IMR-90 (cell line): ENCODE measurements at regions not wholly inside any gene's neighbourhood (a gene's known extent, or its start where the extent isn't known, plus 50 kb on each side); places are given as distances from the start of the nearest gene placed in this dataset.
A peak's percentile ranks its signal among the peaks of the same experiment; 100 is the strongest.

Experiments
- ATAC-seq: fragments of 200-7000 bp; cut with Tn5 transposase; 2 replicates; pipeline ENCODE4 v1.9.1; 2020; ENCODE audit warnings: low read depth, mild to moderate bottlenecking, moderate library complexity
- BruUV-seq: library from RNA; stranded (reverse); fragments of 400-500 nt; replicated peaks from 2 replicates; lab custom pipeline; 2021; lab: Mats Ljungman, UMichigan
- CTCF ChIA-PET: fragments of 300-600 bp; formaldehyde crosslinking; extraction: SDS; loops from one replicate; lab custom pipeline; 2021; ENCODE audit warnings: antibody characterized with exemption; lab: Yijun Ruan, JAX
- POLR2A ChIA-PET: fragments of 300-600 bp; sonication (Branson Sonifier 250); formaldehyde crosslinking; loops from one replicate; lab custom pipeline; 2022; ENCODE audit warnings: antibody characterized with exemption; ENCODE audit not compliant: unreplicated experiment; lab: Charles Lee
- DNase-seq: peaks from one replicate; pipeline ENCODE4 v3.0.0; 2013
- H2AFZ ChIP-seq: replicated peaks from 2 replicates; pipeline ENCODE3; 2013; ENCODE audit warnings: low read length, mild to moderate bottlenecking; ENCODE audit not compliant: poor library complexity
- H2AK5ac ChIP-seq: 2 replicates; pipeline ENCODE4 v1.6.1; 2013; ENCODE audit warnings: low read depth, low read length, inconsistent platforms
- H2AK9ac ChIP-seq: replicated peaks from 2 replicates; pipeline ENCODE3; 2013; ENCODE audit warnings: mild to moderate bottlenecking, low read depth, low read length, moderate library complexity; ENCODE audit not compliant: poor library complexity
- H2BK120ac ChIP-seq: 2 replicates; pipeline ENCODE4 v1.6.1; 2013; ENCODE audit warnings: low read depth, low read length, inconsistent platforms
- H2BK15ac ChIP-seq: 3 replicates; pipeline ENCODE4 v1.6.1; 2013; ENCODE audit warnings: low read depth, low read length, inconsistent platforms
- H2BK20ac ChIP-seq: 2 replicates; pipeline ENCODE4 v1.6.1; 2013; ENCODE audit warnings: low read depth, mild to moderate bottlenecking, inconsistent platforms, low read length, moderate library complexity
- H2BK5ac ChIP-seq: 2 replicates; pipeline ENCODE4 v1.6.1; 2013; ENCODE audit warnings: mild to moderate bottlenecking, low read depth, low read length, inconsistent platforms; ENCODE audit not compliant: poor library complexity, severe bottlenecking
- H3K14ac ChIP-seq: replicated peaks from 2 replicates; pipeline ENCODE4 v1.6.1; 2013; ENCODE audit warnings: low read depth, low read length, inconsistent platforms
- H3K18ac ChIP-seq: 2 replicates; pipeline ENCODE4 v1.6.1; 2013; ENCODE audit warnings: low read depth, low read length, control low read depth
- H3K23ac ChIP-seq: 2 replicates; pipeline ENCODE4 v1.6.1; 2013; ENCODE audit warnings: low read depth, low read length, inconsistent platforms
- H3K27ac ChIP-seq: 2 replicates; pipeline ENCODE4 v1.5.1; 2013; ENCODE audit warnings: mild to moderate bottlenecking, control low read depth, low read length; ENCODE audit not compliant: insufficient read depth
- H3K27me3 ChIP-seq: 2 replicates; pipeline ENCODE4 v1.6.1; 2013; ENCODE audit warnings: low read length; ENCODE audit not compliant: control insufficient read depth, insufficient read depth
- H3K36me3 ChIP-seq: 2 replicates; pipeline ENCODE4 v1.6.1; 2013; ENCODE audit warnings: low read length, mixed read lengths; ENCODE audit not compliant: control insufficient read depth, insufficient read depth
- H3K4ac ChIP-seq: 2 replicates; pipeline ENCODE4 v1.6.1; 2013; ENCODE audit warnings: low read depth, low read length, inconsistent platforms
- H3K4me1 ChIP-seq: 2 replicates; pipeline ENCODE4 v1.6.1; 2013; ENCODE audit warnings: low read length, mixed read lengths; ENCODE audit not compliant: control insufficient read depth, insufficient read depth
- H3K4me2 ChIP-seq: 2 replicates; pipeline ENCODE4 v1.6.1; 2013; ENCODE audit warnings: low read depth, mild to moderate bottlenecking, control low read depth, low read length, moderate library complexity
- H3K4me3 ChIP-seq: 2 replicates; pipeline ENCODE4 v1.5.1; 2013; ENCODE audit warnings: low read depth, mild to moderate bottlenecking, control low read depth, low read length, moderate library complexity; ENCODE audit not compliant: insufficient read depth
- H3K56ac ChIP-seq: 2 replicates; pipeline ENCODE4 v1.6.1; 2013; ENCODE audit warnings: low read length, inconsistent platforms; ENCODE audit not compliant: insufficient read depth; ENCODE audit errors: extremely low read depth
- H3K79me1 ChIP-seq, 2 experiments: 2 replicates each; pipeline ENCODE4 v1.6.1; 2013; ENCODE audit warnings: low read length in 2 of 2, inconsistent platforms in 1 of 2, low read depth in 1 of 2
- H3K9ac ChIP-seq: 2 replicates; pipeline ENCODE4 v1.6.1; 2013; ENCODE audit warnings: low read depth, low read length, control low read depth
- H3K9me1 ChIP-seq: 2 replicates; pipeline ENCODE4 v1.6.1; 2013; ENCODE audit warnings: low read length, inconsistent platforms; ENCODE audit not compliant: insufficient read depth
- H3K9me3 ChIP-seq: 2 replicates; pipeline ENCODE4 v1.6.1; 2013; ENCODE audit warnings: low read length; ENCODE audit not compliant: control insufficient read depth, insufficient read depth
- H4K20me1 ChIP-seq: 2 replicates; pipeline ENCODE4 v1.6.1; 2013; ENCODE audit warnings: low read length, inconsistent platforms; ENCODE audit not compliant: insufficient read depth
- H4K5ac ChIP-seq: 2 replicates; pipeline ENCODE4 v1.6.1; 2013; ENCODE audit warnings: mild to moderate bottlenecking, low read depth, low read length, control low read depth
- H4K8ac ChIP-seq, 2 experiments: 2 replicates each; pipeline ENCODE4 v1.6.1; 2013; ENCODE audit warnings: low read depth in 2 of 2, low read length in 2 of 2, control low read depth in 1 of 2, inconsistent platforms in 1 of 2
- H4K91ac ChIP-seq: 2 replicates; pipeline ENCODE4 v1.6.1; 2013; ENCODE audit warnings: low read depth, low read length, inconsistent platforms; ENCODE audit not compliant: insufficient read depth
- BHLHE40 ChIP-seq: fragments of 150-350 bp; IDR thresholded peaks from 2 replicates; pipeline ENCODE4 v1.6.1; 2016; ENCODE audit warnings: mild to moderate bottlenecking, low read depth, low read length
- CEBPB ChIP-seq: IDR thresholded peaks from 2 replicates; pipeline ENCODE4 v1.6.1; 2012; ENCODE audit warnings: low read depth, low read length, improper control_type of control experiment
- CHD1 ChIP-seq: IDR thresholded peaks from 2 replicates; pipeline ENCODE4 v1.6.1; 2012; ENCODE audit warnings: low read depth, low read length, improper control_type of control experiment
- FOS ChIP-seq: fragments of 150-350 bp; IDR thresholded peaks from 2 replicates; pipeline ENCODE4 v1.6.1; 2016; ENCODE audit warnings: low read depth, low read length
- MAFK ChIP-seq: IDR thresholded peaks from 2 replicates; pipeline ENCODE4 v1.6.1; 2012; ENCODE audit warnings: low read depth, low read length, improper control_type of control experiment
- MAZ ChIP-seq: IDR thresholded peaks from 2 replicates; pipeline ENCODE4 v1.6.1; 2012; ENCODE audit warnings: low read depth, mild to moderate bottlenecking, low read length, improper control_type of control experiment, moderate library complexity, borderline replicate concordance
- MXI1 ChIP-seq: IDR thresholded peaks from 2 replicates; pipeline ENCODE4 v1.6.1; 2012; ENCODE audit warnings: low read depth, mild to moderate bottlenecking, low read length, moderate library complexity, borderline replicate concordance
- NFE2L2 ChIP-seq: fragments of 150-350 bp; IDR thresholded peaks from 2 replicates; pipeline ENCODE4 v1.6.1; 2016; ENCODE audit warnings: low read depth, mild to moderate bottlenecking, low read length
- POLR2A ChIP-seq: IDR thresholded peaks from 2 replicates; pipeline ENCODE4 v1.6.1; 2012; ENCODE audit warnings: mild to moderate bottlenecking, low read depth, low read length
- RAD21 ChIP-seq: IDR thresholded peaks from 2 replicates; pipeline ENCODE4 v1.6.1; 2012; ENCODE audit warnings: low read length, improper control_type of control experiment
- RCOR1 ChIP-seq: IDR thresholded peaks from 2 replicates; pipeline ENCODE4 v1.6.1; 2012; ENCODE audit warnings: mild to moderate bottlenecking, low read length, improper control_type of control experiment; ENCODE audit not compliant: insufficient replicate concordance
- RFX5 ChIP-seq: IDR thresholded peaks from 2 replicates; pipeline ENCODE4 v1.8.0; 2012; ENCODE audit warnings: low read depth, mild to moderate bottlenecking, low read length, moderate library complexity
- SMC3 ChIP-seq: fragments of 150-350 bp; IDR thresholded peaks from 2 replicates; pipeline ENCODE4 v1.6.1; 2016; ENCODE audit warnings: low read depth, mild to moderate bottlenecking, antibody characterized with exemption, low read length, moderate library complexity
- WGBS, 2 experiments: methylation state at CpG; one replicate each; pipeline versions ENCODE4 v1.1.5 to v1.1.7; 2013; ENCODE audit warnings: missing lambda C conversion rate in 2 of 2; ENCODE audit not compliant: insufficient read length in 1 of 2; ENCODE audit errors: extremely low coverage in 2 of 2; 5-methylcytosine and 5-hydroxymethylcytosine counted together
- dilution Hi-C: fragments of 300-500 bp; cut with HindIII; formaldehyde crosslinking; loops from one replicate; pipeline ENCODE4 v1.14.3; 2018; ENCODE audit warnings: low sequenced_read_pairs; ENCODE audit not compliant: unreplicated experiment
- in situ Hi-C: fragments of 300-500 bp; cut with MboI; formaldehyde crosslinking; loops from 3 replicates; pipeline ENCODE4 v1.14.3; 2019; ENCODE audit warnings: low sequenced_read_pairs, inconsistent platforms, mixed read lengths
- intact Hi-C: fragments of 100-400 bp; cut with micrococcal nuclease; formaldehyde crosslinking; loops from 2 replicates; pipeline ENCODE4 v1.10.0; 2022
- TF ChIP-seq, protein P1 (sequence below): fragments of 150-350 bp; IDR thresholded peaks from 2 replicates; pipeline ENCODE4 v1.6.1; 2016; ENCODE audit warnings: low read depth, mild to moderate bottlenecking, low read length, moderate library complexity, borderline replicate concordance
- TF ChIP-seq, protein P2 (sequence below): fragments of 150-350 bp; IDR thresholded peaks from 2 replicates; pipeline ENCODE4 v1.6.1; 2017; ENCODE audit warnings: mild to moderate bottlenecking, antibody characterized with exemption, low read length, low read depth
- TF ChIP-seq, protein P3 (sequence below): conservative IDR thresholded peaks from 2 replicates; pipeline ENCODE4 v1.5.1; 2012; ENCODE audit warnings: mild to moderate bottlenecking, low read depth, low read length, improper control_type of control experiment

DNA sequence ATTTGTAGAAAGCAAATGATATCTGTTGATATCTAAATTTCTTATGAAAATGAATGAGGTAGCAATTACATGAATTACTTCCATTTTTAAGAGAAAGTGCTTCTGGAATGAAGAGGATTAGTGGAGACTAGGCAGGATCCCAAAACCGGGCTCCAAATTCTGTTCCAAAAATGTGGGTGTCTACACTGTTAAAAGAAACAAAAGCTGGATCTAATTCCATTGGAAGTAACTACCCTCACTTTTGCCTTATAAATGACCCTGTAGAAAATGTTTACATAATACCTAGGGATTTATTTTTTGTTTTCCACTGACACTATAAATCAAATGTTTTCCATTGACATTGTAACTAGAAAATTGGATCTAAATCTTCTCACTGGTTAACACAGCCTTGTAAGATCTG, 454.9 kb upstream of the JARID2 start:
- ATAC-seq: no peak

More for the DNA sequence above, 454.9 kb upstream of the JARID2 start:
- H2BK20ac ChIP-seq: no peak overlapping the region
- peak overlapping the region; percentile 60; the same call in 1 of the 2 replicates for H4K5ac ChIP-seq
- H2BK5ac ChIP-seq: peak overlapping the region; percentile 17
- H3K23ac ChIP-seq: no peak overlapping the region
- intact Hi-C loops: loop anchor here (10.0 kb wide), 1 partner anchor 576 kb away; no protein-coding TSS in a partner anchor
- BruUV-seq: no TSS peak
- no peak overlapping the region for H2AK5ac ChIP-seq
- H2AFZ ChIP-seq: no peak overlapping the region
- H3K9me3 ChIP-seq: no peaks in the 10 kb centered on the region
- H3K36me3 ChIP-seq: no peaks in the 10 kb centered on the region
- no peak for DNase-seq
- no peaks in the 10 kb centered on the region for H4K20me1 ChIP-seq
- no peak overlapping the region for H2BK15ac ChIP-seq
- no peak overlapping the region; the same call in 1 of the 2 replicates for H3K4me2 ChIP-seq
- CTCF ChIA-PET: no interaction called here
- no peak overlapping the region; a peak in 1 of 4 replicates for H4K8ac ChIP-seq
- no peak overlapping the region for H3K9ac ChIP-seq
- H3K4me3 ChIP-seq: no peak overlapping the region
- H3K18ac ChIP-seq: 0 out of 2 replicates have a peak overlapping the region, but pooled peaks have one; percentile 40
- no peak overlapping the region for H4K91ac ChIP-seq
- no peak overlapping the region for H3K14ac ChIP-seq
- POLR2A ChIA-PET: no interaction called here
- no peak overlapping the region for H2BK120ac ChIP-seq
- no peak overlapping the region for H2AK9ac ChIP-seq
- peaks cover 6% of the 10 kb centered on the region for H3K4me1 ChIP-seq
- no peaks in the 10 kb centered on the region for H3K79me1 ChIP-seq
- WGBS, 2 experiments: no CpG with 5 or more reads among the region's 1 CpG
- no peak overlapping the region for H3K4ac ChIP-seq
- dilution Hi-C loops: no loop called here
- H3K9me1 ChIP-seq: no peaks in the 10 kb centered on the region
- H3K56ac ChIP-seq: no peak overlapping the region; the same call in 1 of the 2 replicates
- in situ Hi-C loops: no loop called here
- TF ChIP-seq FOS: no peak
- TF ChIP-seq MAZ: no peak
- TF ChIP-seq, protein P1, sequence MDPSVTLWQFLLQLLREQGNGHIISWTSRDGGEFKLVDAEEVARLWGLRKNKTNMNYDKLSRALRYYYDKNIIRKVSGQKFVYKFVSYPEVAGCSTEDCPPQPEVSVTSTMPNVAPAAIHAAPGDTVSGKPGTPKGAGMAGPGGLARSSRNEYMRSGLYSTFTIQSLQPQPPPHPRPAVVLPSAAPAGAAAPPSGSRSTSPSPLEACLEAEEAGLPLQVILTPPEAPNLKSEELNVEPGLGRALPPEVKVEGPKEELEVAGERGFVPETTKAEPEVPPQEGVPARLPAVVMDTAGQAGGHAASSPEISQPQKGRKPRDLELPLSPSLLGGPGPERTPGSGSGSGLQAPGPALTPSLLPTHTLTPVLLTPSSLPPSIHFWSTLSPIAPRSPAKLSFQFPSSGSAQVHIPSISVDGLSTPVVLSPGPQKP: no peak
- TF ChIP-seq RCOR1: no peak
- no peak for TF ChIP-seq MAFK
- TF ChIP-seq POLR2A: no peak
- TF ChIP-seq, protein P2, sequence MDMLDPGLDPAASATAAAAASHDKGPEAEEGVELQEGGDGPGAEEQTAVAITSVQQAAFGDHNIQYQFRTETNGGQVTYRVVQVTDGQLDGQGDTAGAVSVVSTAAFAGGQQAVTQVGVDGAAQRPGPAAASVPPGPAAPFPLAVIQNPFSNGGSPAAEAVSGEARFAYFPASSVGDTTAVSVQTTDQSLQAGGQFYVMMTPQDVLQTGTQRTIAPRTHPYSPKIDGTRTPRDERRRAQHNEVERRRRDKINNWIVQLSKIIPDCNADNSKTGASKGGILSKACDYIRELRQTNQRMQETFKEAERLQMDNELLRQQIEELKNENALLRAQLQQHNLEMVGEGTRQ: no peak
- no peak for TF ChIP-seq SMC3
- no peak for TF ChIP-seq NFE2L2
- no peak for TF ChIP-seq RAD21
- TF ChIP-seq CEBPB: no peak
- no peak for TF ChIP-seq MXI1
- TF ChIP-seq BHLHE40: no peak
- TF ChIP-seq CHD1: no peak
- no peak for TF ChIP-seq RFX5
- TF ChIP-seq, protein P3, sequence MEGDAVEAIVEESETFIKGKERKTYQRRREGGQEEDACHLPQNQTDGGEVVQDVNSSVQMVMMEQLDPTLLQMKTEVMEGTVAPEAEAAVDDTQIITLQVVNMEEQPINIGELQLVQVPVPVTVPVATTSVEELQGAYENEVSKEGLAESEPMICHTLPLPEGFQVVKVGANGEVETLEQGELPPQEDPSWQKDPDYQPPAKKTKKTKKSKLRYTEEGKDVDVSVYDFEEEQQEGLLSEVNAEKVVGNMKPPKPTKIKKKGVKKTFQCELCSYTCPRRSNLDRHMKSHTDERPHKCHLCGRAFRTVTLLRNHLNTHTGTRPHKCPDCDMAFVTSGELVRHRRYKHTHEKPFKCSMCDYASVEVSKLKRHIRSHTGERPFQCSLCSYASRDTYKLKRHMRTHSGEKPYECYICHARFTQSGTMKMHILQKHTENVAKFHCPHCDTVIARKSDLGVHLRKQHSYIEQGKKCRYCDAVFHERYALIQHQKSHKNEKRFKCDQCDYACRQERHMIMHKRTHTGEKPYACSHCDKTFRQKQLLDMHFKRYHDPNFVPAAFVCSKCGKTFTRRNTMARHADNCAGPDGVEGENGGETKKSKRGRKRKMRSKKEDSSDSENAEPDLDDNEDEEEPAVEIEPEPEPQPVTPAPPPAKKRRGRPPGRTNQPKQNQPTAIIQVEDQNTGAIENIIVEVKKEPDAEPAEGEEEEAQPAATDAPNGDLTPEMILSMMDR: no peak
- H3K27me3 ChIP-seq: no peaks in the 10 kb centered on the region
- H3K27ac ChIP-seq: no peak overlapping the region; the same call in 1 of the 2 replicates
